ENCODE measurements at regions not wholly inside any gene's neighbourhood (a gene's known extent, or its start where the extent isn't known, plus 50 kb on each side); places are given as distances from the start of the nearest gene placed in this dataset.

GRCh38 chr21:38561613-38562581 is 63.6 kb upstream of the ERG start:
- TF ChIP-seq REST (IDR thresholded peaks at IDR 0.05) (no peak), CTCF (IDR thresholded peaks at IDR 0.05; ENCODE audit: low read depth, low read length, missing input control) (no peak), GABPA (IDR thresholded peaks at IDR 0.05 in 1 of 2, conservative IDR thresholded peaks at IDR 0.05 in 1 of 2) (no peak), SP1 (IDR thresholded peaks at IDR 0.05) (no peak)

All from liver (tissue), 3 donors.